Psoas muscle (tissue), 7 donors: ENCODE measurements at regions not wholly inside any gene's neighbourhood (a gene's known extent, or its start where the extent isn't known, plus 50 kb on each side); places are given as distances from the start of the nearest gene placed in this dataset.

Source experiments
- ATAC-seq, 4 donors: fragments of 200-7000 bp; cut with Tn5 transposase; one replicate each; pipeline ENCODE4 v1.9.1; 2020; ENCODE audit warnings: moderate library complexity in 3 of 4, mild to moderate bottlenecking in 2 of 4
- DNase-seq, 2 donors: peaks; one replicate each; pipeline ENCODE4 v3.0.0-alpha.2; 2020
- H3K27ac ChIP-seq: fragments of 200-600 bp; one replicate; pipeline ENCODE4 v1.8.0; 2022
- H3K27me3 ChIP-seq, 3 donors: fragments of 200-600 bp in 1 of 3; one replicate each; pipeline versions ENCODE4 v1.6.1 to v1.8.0; 2013 to 2022; ENCODE audit warnings: low read length in 2 of 3, mild to moderate bottlenecking in 2 of 3, moderate library complexity in 1 of 3; ENCODE audit not compliant: insufficient read depth in 3 of 3
- H3K36me3 ChIP-seq, 2 donors: fragments of 200-600 bp in 1 of 2; one replicate each; pipeline versions ENCODE4 v1.6.1 to v1.8.0; 2013 to 2022; ENCODE audit warnings: low read depth in 1 of 2, mild to moderate bottlenecking in 1 of 2, moderate library complexity in 1 of 2; ENCODE audit not compliant: insufficient read depth in 1 of 2
- H3K4me1 ChIP-seq: fragments of 200-600 bp; one replicate; pipeline ENCODE4 v1.8.0; 2022
- H3K4me3 ChIP-seq: fragments of 200-600 bp; one replicate; pipeline ENCODE4 v1.8.0; 2022; ENCODE audit warnings: mild to moderate bottlenecking
- H3K9me3 ChIP-seq: fragments of 200-600 bp; one replicate; pipeline ENCODE4 v1.8.0; 2022
- CTCF ChIP-seq: fragments of 200-600 bp; IDR thresholded peaks from one replicate; pipeline ENCODE4 v1.8.0; 2022; ENCODE audit warnings: antibody characterized with exemption
- WGBS, 3 donors: extraction: QIAGEN DNeasy Blood & Tissue Kit; methylation state at CpG; one replicate each; pipeline versions ENCODE4 v1.1.6 to v1.1.7; 2013; 5-methylcytosine and 5-hydroxymethylcytosine counted together
- intact Hi-C, 2 donors: fragments of 100-400 bp; cut with DNase I; formaldehyde crosslinking; loops; one replicate each; pipeline versions ENCODE4 v1.11.0 to v1.14.2; 2022
- donor health status: healthy with polysubstance abuse.
- donor health status: DM: no; HTN: no; CAD: no; lungs with moderate emphysema.
- donor health status: Bipolar disorder and iron deficiency.
- donor health status: healthy.
- donor health status: DM: yes; HTN: yes; CAD: no.
- donor health status: DM: no; HTN: no; CAD: no.
- donor health status: DM: yes; HTN: yes; CAD: no.

- H3K27me3 ChIP-seq: no peaks in the 10 kb centered on the region
- no peak overlapping the region for H3K27ac ChIP-seq
- peaks cover 7% of the 10 kb centered on the region for H3K4me1 ChIP-seq
- H3K9me3 ChIP-seq: no peaks in the 10 kb centered on the region
- no peaks in the 10 kb centered on the region for H3K36me3 ChIP-seq
- no peak for ATAC-seq
- 87 to 89% (median 89%) methylated on average over 10 of the region's 10 CpGs for WGBS, 3 donors
- TF ChIP-seq CTCF: no peak
- intact Hi-C loops: loop anchor here (5.0 kb wide), 4 partner anchors 118 to 542 kb away; no protein-coding TSS in a partner anchor
- no peak overlapping the region for H3K4me3 ChIP-seq
- no peak for DNase-seq
Observed at GRCh38 chr2:42944779-42945415, 152.5 kb upstream of the HAAO start.

- TF ChIP-seq CTCF: no peak
- H3K27ac ChIP-seq: no peak overlapping the region
- no peaks in the 10 kb centered on the region for H3K27me3 ChIP-seq
- intact Hi-C loops: no loop called here
- H3K4me1 ChIP-seq: peaks cover 7% of the 10 kb centered on the region
- no peak overlapping the region for H3K4me3 ChIP-seq
- H3K9me3 ChIP-seq: no peaks in the 10 kb centered on the region
- no peak for ATAC-seq
- no peak for DNase-seq
- no peaks in the 10 kb centered on the region for H3K36me3 ChIP-seq
- WGBS, 3 donors: 85 to 94% (median 88%) methylated on average over 13 of the region's 13 CpGs
Observed at GRCh38 chr2:42942990-42943493, 150.7 kb upstream of the HAAO start.

- no peaks in the 10 kb centered on the region for H3K27me3 ChIP-seq
- DNase-seq: no peak
- no peak overlapping the region for H3K27ac ChIP-seq
- WGBS, 3 donors: 64 to 76% (median 64%) methylated on average over 8 of the region's 8 CpGs
- TF ChIP-seq CTCF: no peak
- H3K4me1 ChIP-seq: peaks cover 7% of the 10 kb centered on the region
- H3K9me3 ChIP-seq: no peaks in the 10 kb centered on the region
- intact Hi-C loops: no loop called here
- H3K4me3 ChIP-seq: no peak overlapping the region
- H3K36me3 ChIP-seq: no peaks in the 10 kb centered on the region
- ATAC-seq: no peak
Observed at GRCh38 chr2:42942214-42942989, 150.0 kb upstream of the HAAO start.

GRCh38 chr2:42941633-42942176 lies 149.3 kb upstream of the HAAO start:
- intact Hi-C loops: no loop called here
- Histone ChIP-seq H3K4me1 (peaks cover 4% of the 10 kb centered on the region), H3K4me3 (no peak overlapping the region), H3K9me3 (no peaks in the 10 kb centered on the region), H3K36me3 (no peaks in the 10 kb centered on the region), H3K27me3 (no peaks in the 10 kb centered on the region), H3K27ac (no peak overlapping the region)
- TF ChIP-seq CTCF: no peak
- DNase-seq (no peak), ATAC-seq (peak in 1 of 4 donors; percentile 47)
- 67 to 83% (median 72%) methylated on average over 3 of the region's 3 CpGs for WGBS, 3 donors
